ENCODE measurements at regions not wholly inside any gene's neighbourhood (a gene's known extent, or its start where the extent isn't known, plus 50 kb on each side); places are given as distances from the start of the nearest gene placed in this dataset.

DNA sequence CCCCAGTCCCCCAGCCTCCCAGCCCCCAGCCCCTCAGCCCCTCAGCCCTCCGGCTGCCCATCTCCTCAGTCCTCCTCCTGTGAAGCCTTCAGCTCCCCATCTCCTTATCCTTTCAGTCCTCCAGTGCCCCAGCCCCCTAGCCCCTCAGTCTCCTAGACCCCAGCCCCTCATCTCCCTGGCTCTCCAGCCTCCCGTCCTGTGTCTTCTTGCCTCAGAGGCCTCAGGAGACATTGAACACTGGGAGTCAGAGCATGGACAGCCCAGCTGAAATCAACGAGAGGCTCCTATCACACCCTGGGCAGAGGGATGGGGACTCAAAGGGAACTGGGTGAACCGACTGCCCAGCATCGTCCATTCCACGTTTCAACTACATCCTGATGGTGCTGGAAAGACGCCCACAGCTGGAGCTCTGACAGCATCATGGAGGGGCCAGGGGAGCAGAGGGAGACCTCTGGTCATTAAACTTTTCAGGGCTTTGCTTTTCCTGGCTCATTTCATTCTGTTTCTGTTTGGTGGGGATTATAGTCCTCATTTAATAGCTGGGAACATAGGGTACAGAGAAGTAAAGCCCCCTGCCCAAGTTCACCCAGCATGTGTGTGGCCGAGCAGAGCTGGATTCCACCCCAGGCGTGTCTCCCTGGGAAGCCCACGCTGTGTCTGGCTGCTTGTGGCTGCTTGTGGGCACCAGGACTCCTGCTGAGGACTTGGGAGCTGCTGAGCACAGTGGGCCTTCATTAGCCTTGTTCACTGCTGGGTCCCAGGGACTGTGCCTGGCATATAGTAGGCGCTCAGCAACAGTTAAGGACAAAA, 396.7 kb downstream of the PTPRU start:
- DNase-seq (ENCODE audit: low spot score) = no peak
- ChIA-PET POLR2A (ENCODE audit: low non-redundant PET) (no interaction called here), CTCF (no interaction called here)
- no peak overlapping the region for H3K27ac ChIP-seq
- TF ChIP-seq, protein P1, sequence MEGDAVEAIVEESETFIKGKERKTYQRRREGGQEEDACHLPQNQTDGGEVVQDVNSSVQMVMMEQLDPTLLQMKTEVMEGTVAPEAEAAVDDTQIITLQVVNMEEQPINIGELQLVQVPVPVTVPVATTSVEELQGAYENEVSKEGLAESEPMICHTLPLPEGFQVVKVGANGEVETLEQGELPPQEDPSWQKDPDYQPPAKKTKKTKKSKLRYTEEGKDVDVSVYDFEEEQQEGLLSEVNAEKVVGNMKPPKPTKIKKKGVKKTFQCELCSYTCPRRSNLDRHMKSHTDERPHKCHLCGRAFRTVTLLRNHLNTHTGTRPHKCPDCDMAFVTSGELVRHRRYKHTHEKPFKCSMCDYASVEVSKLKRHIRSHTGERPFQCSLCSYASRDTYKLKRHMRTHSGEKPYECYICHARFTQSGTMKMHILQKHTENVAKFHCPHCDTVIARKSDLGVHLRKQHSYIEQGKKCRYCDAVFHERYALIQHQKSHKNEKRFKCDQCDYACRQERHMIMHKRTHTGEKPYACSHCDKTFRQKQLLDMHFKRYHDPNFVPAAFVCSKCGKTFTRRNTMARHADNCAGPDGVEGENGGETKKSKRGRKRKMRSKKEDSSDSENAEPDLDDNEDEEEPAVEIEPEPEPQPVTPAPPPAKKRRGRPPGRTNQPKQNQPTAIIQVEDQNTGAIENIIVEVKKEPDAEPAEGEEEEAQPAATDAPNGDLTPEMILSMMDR (conservative IDR thresholded peaks at IDR 0.05; ENCODE audit: low read depth) = no peak

DNA sequence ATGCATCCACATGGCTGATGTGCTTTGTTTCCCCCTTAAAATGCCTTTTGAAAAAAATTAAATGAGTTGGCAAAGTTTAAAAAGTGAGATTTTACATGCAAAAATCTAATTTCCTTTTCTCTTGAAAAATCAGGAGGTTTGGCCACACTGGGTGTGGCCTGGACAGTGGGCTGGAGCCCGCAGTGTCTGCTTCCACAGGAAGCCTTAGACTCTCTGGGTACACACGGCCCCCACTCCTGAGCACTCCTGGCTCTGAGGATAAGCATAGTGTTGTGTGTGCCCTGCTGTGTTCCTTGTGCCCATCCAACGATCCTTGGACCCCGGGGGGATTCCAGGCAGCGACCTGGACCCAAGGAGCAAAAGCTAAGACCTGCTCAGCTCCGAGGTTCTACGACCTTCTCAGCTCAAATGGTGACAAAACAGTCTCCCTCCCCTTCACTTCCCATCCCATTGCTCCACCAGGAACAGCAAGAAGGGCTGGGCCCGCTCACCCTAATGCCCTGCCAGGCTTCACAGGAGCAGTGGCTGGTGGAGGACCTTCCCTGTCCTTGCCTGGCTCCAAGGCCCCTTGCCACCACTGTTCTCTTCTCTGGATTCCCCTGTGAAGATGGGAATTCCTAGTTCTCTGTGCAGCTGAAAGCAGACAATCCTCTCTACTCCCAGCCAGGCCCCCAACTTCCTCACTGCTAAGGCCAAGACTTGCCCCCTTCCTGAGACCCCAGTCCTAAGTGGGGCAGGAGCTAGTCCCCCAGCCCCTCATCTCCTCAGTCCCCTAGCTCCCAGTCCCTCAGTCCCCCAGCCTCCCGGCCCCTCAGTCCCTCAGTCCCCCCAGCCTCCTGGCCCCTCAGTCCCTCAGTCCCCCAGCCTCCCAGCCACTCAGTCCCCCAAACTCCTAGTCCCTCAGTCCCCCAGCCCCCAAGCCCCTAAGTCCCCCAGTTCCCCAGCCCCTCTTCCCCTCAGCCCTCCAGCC, 395.8 kb downstream of the PTPRU start:
- ChIA-PET POLR2A (ENCODE audit: low non-redundant PET) (no interaction called here), CTCF (no interaction called here)
- TF ChIP-seq, protein P1 (conservative IDR thresholded peaks at IDR 0.05; ENCODE audit: low read depth) = no peak
- H3K27ac ChIP-seq = no peak overlapping the region
- DNase-seq (ENCODE audit: low spot score) = no peak

DNA sequence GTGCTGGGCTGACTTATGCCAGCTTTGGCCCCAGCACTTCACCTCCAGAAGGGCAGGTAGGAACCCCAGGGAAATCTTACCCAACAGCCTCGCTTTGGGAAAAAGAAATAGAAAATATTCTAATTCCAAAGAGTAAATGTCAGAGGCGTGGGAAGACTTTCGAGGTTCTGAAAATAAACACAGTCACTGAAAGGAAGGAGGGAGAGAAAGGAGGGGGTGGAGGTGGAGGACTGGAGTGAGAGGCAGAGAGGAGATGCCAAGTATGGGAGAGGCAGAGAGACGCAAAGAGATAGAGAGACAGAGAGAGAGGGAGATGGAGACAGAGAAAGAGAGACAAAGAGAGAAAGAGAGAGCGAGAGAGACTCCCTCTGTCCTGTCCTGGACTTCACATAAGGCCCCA, 395.0 kb downstream of the PTPRU start:
- no peak overlapping the region for H3K27ac ChIP-seq
- TF ChIP-seq, protein P1 (conservative IDR thresholded peaks at IDR 0.05; ENCODE audit: low read depth) = no peak
- ChIA-PET POLR2A (ENCODE audit: low non-redundant PET) (no interaction called here), CTCF (interaction anchor here (0.6 kb wide), 1 partner anchor 127 kb away, joined by 4 read pairs; no protein-coding TSS in a partner anchor)
- DNase-seq (ENCODE audit: low spot score) = no peak

DNA sequence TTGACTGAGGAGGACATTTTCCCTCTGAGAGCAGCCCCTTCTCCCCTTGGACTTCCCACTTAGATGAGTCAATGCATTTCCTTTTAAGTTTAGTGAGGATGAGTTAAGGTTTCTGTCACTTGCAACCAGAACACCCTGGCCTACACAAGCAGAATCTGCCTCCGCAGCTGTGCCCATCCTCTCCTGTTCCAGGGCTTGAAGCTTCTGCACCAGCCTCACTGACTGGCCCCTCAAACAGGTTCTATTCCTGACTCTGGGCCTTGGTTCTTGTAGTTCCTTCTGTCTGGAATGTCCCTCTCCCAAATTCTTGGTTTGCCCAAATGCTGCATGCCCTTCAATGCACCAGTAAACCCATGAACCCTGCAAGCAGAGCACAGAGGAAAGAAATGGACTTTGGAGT, 394.4 kb downstream of the PTPRU start:
- H3K27ac ChIP-seq = no peak overlapping the region
- POLR2A ChIA-PET (ENCODE audit: low non-redundant PET) = no interaction called here
- DNase-seq (ENCODE audit: low spot score) = no peak
- CTCF ChIA-PET = interaction anchor here (0.6 kb wide), 1 partner anchor 126 kb away, joined by 4 read pairs; no protein-coding TSS in a partner anchor
- TF ChIP-seq, protein P1 (conservative IDR thresholded peaks at IDR 0.05; ENCODE audit: low read depth) = no peak

DNA sequence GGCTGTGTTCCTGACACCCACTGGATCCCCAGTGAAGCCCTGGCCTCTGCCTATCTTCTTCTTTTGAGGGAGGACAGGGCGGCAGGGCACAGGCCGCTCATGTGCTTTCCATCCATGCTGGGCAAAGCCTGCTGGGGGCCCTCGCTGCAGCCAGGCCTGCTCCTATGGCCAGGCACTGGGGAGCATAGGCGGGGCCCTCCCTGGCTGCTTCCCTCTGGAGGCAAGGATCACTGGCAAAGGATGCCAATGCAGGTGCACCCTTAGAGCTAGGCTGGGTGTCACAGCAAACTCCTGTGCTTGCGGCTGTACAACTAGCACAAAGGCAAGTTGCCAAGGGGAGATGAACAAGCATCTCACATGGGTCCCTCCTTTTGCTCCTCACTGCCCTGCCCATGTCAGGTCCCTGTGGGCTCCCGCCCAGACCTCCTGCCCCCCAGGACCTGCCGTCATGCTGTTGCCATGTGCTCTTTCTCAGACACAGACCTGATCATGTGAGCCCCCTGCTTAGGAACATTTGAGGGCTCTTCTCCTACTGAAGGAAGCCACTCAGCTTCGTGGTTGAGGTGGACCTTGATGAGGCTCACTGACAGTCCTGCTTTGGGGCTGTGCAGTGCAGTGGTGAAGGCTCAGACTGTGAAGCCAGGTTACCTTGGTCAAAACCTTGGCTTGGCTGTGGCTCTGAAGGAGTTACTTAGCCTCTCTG, 393.6 kb downstream of the PTPRU start:
- CTCF ChIA-PET = no interaction called here
- DNase-seq (ENCODE audit: low spot score) = no peak
- TF ChIP-seq, protein P1 (conservative IDR thresholded peaks at IDR 0.05; ENCODE audit: low read depth) = no peak
- POLR2A ChIA-PET (ENCODE audit: low non-redundant PET) = no interaction called here
- H3K27ac ChIP-seq = no peak overlapping the region

DNA sequence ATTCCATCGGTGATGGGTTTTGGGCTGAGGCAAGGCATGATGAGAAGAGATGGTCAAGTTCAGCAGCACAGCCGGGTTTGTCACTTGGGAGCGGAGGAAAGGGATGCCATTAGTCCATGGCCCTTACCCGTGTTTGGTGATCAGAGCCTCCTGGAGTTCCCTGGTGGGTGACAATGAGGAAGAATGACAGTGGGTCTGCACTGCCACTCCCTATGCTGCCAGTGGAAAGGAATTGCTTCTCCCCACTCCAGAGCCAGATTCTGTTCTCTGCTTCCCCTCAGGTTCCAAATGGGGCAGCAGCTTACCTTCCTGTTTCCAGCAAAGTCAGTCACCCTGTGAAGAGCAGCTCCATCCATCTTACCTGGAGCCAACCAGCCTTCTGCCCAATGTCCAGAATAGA, 393.1 kb downstream of the PTPRU start:
- no peak overlapping the region for H3K27ac ChIP-seq
- TF ChIP-seq, protein P1 (conservative IDR thresholded peaks at IDR 0.05; ENCODE audit: low read depth) = no peak
- CTCF ChIA-PET = no interaction called here
- POLR2A ChIA-PET (ENCODE audit: low non-redundant PET) = no interaction called here
- no peak for DNase-seq (ENCODE audit: low spot score)

Measured in RWPE1 (cell line).